VCaP (cell line): ENCODE measurements at regions not wholly inside any gene's neighbourhood (a gene's known extent, or its start where the extent isn't known, plus 50 kb on each side); places are given as distances from the start of the nearest gene placed in this dataset.
A peak's percentile ranks its signal among the peaks of the same experiment; 100 is the strongest.

Experiments
- H3K27ac ChIP-seq: fragments of 450-650 bp; 2 replicates; pipeline ENCODE4 v1.5.1; 2017
- TF ChIP-seq, protein P1 (sequence below): fragments of 450-650 bp; conservative IDR thresholded peaks from 2 replicates; pipeline ENCODE4 v1.5.1; 2017; ENCODE audit warnings: mild to moderate bottlenecking, moderate library complexity

DNA sequence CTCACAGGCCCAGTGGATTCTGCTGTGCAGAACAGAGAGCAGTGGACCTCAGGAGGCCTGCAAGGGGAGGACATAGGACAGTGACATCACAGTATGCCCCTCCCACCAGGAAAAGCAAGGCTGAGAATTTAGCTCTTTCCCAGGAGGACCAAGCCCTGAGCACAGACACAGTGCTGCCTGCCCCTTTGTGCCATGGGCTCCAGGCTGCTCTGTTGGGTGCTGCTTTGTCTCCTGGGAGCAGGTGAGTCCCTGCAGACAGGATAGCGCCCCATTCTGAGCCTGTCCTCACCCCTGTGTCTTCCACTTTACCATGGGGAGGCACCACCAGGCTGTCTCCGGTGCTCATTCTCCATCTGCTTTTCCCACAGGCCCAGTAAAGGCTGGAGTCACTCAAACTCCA is 63.0 kb upstream of the PRSS58 start:
- TF ChIP-seq, protein P1, sequence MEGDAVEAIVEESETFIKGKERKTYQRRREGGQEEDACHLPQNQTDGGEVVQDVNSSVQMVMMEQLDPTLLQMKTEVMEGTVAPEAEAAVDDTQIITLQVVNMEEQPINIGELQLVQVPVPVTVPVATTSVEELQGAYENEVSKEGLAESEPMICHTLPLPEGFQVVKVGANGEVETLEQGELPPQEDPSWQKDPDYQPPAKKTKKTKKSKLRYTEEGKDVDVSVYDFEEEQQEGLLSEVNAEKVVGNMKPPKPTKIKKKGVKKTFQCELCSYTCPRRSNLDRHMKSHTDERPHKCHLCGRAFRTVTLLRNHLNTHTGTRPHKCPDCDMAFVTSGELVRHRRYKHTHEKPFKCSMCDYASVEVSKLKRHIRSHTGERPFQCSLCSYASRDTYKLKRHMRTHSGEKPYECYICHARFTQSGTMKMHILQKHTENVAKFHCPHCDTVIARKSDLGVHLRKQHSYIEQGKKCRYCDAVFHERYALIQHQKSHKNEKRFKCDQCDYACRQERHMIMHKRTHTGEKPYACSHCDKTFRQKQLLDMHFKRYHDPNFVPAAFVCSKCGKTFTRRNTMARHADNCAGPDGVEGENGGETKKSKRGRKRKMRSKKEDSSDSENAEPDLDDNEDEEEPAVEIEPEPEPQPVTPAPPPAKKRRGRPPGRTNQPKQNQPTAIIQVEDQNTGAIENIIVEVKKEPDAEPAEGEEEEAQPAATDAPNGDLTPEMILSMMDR: no peak
- H3K27ac ChIP-seq: no peak overlapping the region

- TF ChIP-seq, protein P1: peak; percentile 39
- no peak overlapping the region for H3K27ac ChIP-seq
Measured at GRCh38 chr7:142319970-142320369, 62.1 kb upstream of the PRSS58 start.

DNA sequence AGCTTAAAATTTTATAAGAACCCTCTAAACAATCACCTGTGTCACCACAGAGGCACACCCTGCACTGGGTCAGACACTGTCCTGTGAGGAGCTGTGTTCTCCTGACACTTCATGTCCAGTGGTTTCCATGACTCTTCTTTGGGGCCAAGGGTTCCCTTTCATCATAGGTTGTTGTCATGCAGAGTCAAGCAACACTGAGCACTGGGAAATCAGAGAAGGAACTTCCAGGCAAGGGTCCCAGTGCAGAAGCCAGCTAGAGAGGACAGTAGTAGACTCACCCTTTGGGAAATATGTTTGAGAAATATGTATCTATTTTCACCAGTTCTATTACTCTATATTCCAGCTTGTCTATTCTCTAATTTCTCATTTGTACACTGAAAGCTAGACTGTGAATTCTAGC is 56.4 kb upstream of the PRSS58 start:
- H3K27ac ChIP-seq: no peak overlapping the region
- TF ChIP-seq, protein P1: no peak

- no peak overlapping the region for H3K27ac ChIP-seq
- TF ChIP-seq, protein P1: no peak
Measured at GRCh38 chr7:142313528-142313927, 55.7 kb upstream of the PRSS58 start.

GRCh38 chr7:142311876-142312275 is 54.0 kb upstream of the PRSS58 start:
- TF ChIP-seq, protein P1: no peak
- H3K27ac ChIP-seq: no peak overlapping the region

- TF ChIP-seq, protein P1: no peak
- H3K27ac ChIP-seq: no peak overlapping the region
Measured at GRCh38 chr7:142308918-142309317, 51.1 kb upstream of the PRSS58 start.

DNA sequence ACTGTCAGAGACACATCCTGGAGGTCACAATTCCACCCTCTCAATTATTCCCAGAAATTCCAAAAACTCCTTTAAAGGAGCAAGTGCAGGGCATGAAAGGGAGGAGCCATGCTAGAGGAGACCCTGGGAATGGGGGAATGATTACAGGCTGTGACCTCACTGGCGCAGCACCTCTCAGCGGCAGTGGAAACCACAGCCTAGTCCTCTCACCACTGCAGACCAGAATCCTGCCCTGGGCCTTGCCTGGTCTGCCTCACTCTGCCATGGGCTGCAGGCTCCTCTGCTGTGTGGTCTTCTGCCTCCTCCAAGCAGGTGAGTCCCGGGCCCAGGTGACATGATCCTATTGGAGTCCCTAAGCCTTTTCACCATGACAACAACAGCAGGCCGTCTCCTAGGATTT is 50.5 kb upstream of the PRSS58 start:
- TF ChIP-seq, protein P1: no peak
- H3K27ac ChIP-seq: no peak overlapping the region
